ENCODE measurements at regions not wholly inside any gene's neighbourhood (a gene's known extent, or its start where the extent isn't known, plus 50 kb on each side); places are given as distances from the start of the nearest gene placed in this dataset.

DNA sequence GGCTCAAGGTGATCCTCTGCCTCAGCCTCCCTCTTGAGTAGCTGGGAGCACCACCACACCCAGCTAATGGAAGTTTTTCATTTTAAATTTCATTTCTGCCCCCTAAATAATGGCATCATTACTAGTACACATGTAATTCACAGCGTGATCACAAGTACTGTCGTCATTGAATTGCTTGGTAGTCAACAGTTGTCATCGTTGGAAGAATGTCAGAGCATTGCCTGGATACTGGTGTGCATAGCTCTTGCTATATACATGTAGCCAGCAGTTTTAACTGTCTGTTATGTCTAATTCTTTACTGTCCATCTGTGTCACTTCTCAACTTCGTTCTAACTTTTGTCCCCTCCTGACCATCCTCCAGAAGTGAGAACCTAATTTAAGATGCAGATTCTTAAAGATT is 62.1 kb downstream of the CRPPA start:
- no peak for DNase-seq
- no peaks in the 10 kb centered on the region; the same call in none of the 2 replicates for H3K27me3 Mint-ChIP-seq (ENCODE audit: insufficient read depth)
- TF ChIP-seq, protein P1, sequence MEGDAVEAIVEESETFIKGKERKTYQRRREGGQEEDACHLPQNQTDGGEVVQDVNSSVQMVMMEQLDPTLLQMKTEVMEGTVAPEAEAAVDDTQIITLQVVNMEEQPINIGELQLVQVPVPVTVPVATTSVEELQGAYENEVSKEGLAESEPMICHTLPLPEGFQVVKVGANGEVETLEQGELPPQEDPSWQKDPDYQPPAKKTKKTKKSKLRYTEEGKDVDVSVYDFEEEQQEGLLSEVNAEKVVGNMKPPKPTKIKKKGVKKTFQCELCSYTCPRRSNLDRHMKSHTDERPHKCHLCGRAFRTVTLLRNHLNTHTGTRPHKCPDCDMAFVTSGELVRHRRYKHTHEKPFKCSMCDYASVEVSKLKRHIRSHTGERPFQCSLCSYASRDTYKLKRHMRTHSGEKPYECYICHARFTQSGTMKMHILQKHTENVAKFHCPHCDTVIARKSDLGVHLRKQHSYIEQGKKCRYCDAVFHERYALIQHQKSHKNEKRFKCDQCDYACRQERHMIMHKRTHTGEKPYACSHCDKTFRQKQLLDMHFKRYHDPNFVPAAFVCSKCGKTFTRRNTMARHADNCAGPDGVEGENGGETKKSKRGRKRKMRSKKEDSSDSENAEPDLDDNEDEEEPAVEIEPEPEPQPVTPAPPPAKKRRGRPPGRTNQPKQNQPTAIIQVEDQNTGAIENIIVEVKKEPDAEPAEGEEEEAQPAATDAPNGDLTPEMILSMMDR (IDR thresholded peaks at IDR 0.05): no peak
- no peak overlapping the region for H3K27ac Mint-ChIP-seq
- peaks cover 25% of the 10 kb centered on the region for H3K4me1 Mint-ChIP-seq (ENCODE audit: low read depth)
- no peak overlapping the region for H3K4me3 Mint-ChIP-seq
- H3K9me3 Mint-ChIP-seq: no peaks in the 10 kb centered on the region
- peaks cover 4% of the 10 kb centered on the region; the same call in 1 of the 2 replicates for H3K36me3 Mint-ChIP-seq (ENCODE audit: low read depth)

DNA sequence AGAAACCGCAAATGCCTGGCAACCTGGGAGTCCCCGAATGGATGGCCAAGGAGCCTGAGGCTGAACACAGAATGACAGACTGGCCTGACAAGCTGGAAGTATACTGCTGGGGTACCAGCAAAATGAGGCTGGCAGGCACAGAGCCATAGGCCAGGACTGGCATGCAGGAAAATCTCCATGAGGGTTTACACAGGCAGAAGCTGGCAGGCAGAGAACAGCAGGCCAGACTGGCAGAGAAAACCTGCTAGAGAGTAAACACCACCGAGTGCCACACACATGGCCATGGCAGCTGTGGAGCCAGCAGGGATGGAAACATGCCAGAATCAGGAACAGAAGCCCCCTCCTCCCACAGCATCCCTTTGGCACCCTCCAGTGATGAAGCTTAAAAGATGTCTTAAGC is 63.4 kb downstream of the CRPPA start:
- no peak for DNase-seq
- H3K27ac Mint-ChIP-seq: no peak overlapping the region
- TF ChIP-seq, protein P1 (IDR thresholded peaks at IDR 0.05): no peak
- no peaks in the 10 kb centered on the region for H3K9me3 Mint-ChIP-seq
- peaks cover 4% of the 10 kb centered on the region; the same call in 1 of the 2 replicates for H3K36me3 Mint-ChIP-seq (ENCODE audit: low read depth)
- H3K4me3 Mint-ChIP-seq: no peak overlapping the region
- H3K27me3 Mint-ChIP-seq (ENCODE audit: insufficient read depth): no peaks in the 10 kb centered on the region; the same call in none of the 2 replicates
- peaks cover 23% of the 10 kb centered on the region for H3K4me1 Mint-ChIP-seq (ENCODE audit: low read depth)

GRCh38 chr7:16357474-16357873 is 63.9 kb downstream of the CRPPA start:
- TF ChIP-seq, protein P1 (IDR thresholded peaks at IDR 0.05): no peak
- Mint-ChIP-seq H3K36me3 (ENCODE audit: low read depth) (peaks cover 4% of the 10 kb centered on the region; the same call in 1 of the 2 replicates), H3K27me3 (ENCODE audit: insufficient read depth) (no peaks in the 10 kb centered on the region; the same call in 1 of the 2 replicates), H3K27ac (no peak overlapping the region), H3K4me3 (no peak overlapping the region), H3K9me3 (no peaks in the 10 kb centered on the region), H3K4me1 (ENCODE audit: low read depth) (peaks cover 19% of the 10 kb centered on the region)
- no peak for DNase-seq

DNA sequence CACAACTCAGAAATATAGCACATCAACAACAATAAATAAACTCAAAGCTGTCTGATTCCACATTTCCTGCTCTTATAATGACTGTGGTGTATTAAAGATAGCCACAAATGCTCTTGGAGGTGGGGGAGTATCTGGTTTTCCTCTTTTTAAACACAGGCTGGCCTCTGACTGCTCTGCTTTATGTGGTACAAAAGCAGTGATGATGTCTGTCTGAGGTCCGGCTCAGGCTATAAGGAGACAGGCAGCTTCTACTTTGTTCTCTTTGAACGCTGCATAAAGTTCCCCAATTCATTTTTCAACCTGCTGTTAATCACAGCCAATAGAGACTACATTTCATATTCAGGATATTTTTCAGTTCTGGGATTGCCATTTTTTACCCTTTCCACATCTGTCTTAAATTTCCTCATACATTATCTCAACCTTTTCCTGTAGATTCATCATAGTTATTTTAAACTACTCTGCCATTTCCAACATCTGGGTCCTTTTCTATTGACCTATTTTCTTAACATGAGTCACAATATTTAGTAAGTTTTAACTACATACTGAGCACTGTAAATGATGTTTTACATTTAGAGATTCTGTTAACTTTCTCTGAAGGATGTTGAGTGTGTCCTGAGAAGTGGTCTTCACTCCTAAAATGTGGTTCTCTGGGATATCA is 64.9 kb downstream of the CRPPA start:
- peak; percentile 7 for DNase-seq
- Mint-ChIP-seq H3K36me3 (ENCODE audit: low read depth) (peaks cover 2% of the 10 kb centered on the region; the same call in 1 of the 2 replicates), H3K27me3 (ENCODE audit: insufficient read depth) (no peaks in the 10 kb centered on the region; the same call in 1 of the 2 replicates), H3K4me3 (no peak overlapping the region), H3K27ac (peak overlapping the region; percentile 22), H3K9me3 (peaks cover 3% of the 10 kb centered on the region; the same call in 1 of the 2 replicates), H3K4me1 (ENCODE audit: low read depth) (peaks cover 19% of the 10 kb centered on the region)
- TF ChIP-seq, protein P1 (IDR thresholded peaks at IDR 0.05): no peak

DNA sequence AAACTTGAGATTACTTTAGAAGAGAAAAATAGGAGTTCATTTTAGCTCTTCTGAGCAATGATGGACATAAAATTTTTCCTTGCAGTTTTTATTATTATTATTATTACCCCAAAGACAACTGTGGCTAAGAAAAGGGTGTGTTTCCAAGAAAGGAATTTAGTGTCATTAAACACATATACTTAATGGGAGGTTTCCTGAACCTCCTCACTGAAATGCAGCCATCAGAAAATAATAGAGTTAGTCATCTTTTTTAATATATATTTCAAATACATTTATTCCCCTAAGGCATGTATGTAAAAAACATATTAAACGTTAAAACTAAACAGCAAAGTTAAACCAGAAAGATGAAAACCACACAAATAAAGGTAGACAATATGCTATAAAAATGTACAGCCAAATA is 66.8 kb downstream of the CRPPA start:
- Mint-ChIP-seq H3K9me3 (peaks cover 9% of the 10 kb centered on the region; the same call in 1 of the 2 replicates), H3K4me3 (no peak overlapping the region), H3K27ac (no peak overlapping the region), H3K36me3 (ENCODE audit: low read depth) (no peaks in the 10 kb centered on the region), H3K4me1 (ENCODE audit: low read depth) (peaks cover 19% of the 10 kb centered on the region), H3K27me3 (ENCODE audit: insufficient read depth) (no peaks in the 10 kb centered on the region; the same call in 1 of the 2 replicates)
- no peak for DNase-seq
- TF ChIP-seq, protein P1 (IDR thresholded peaks at IDR 0.05): no peak

Measured in HFFc6 (cell line).